MG63 (cell line): ENCODE measurements at regions not wholly inside any gene's neighbourhood (a gene's known extent, or its start where the extent isn't known, plus 50 kb on each side); places are given as distances from the start of the nearest gene placed in this dataset.
"Not testable (repeated sequence)": the region's sequence is repeated elsewhere in the genome, so short reads cannot be mapped to it uniquely, and the experiment has no call there.

ENCODE experiments used
- DNase-seq: peaks from one replicate; pipeline ENCODE4 v3.0.0-alpha.2; 2020
- H3K27me3 ChIP-seq: fragments of 250-450 bp; sonication (Bioruptor Pico); 2 replicates; pipeline ENCODE4 v1.5.1; 2020; ENCODE audit warnings: mild to moderate bottlenecking, moderate library complexity
- H3K36me3 ChIP-seq: fragments of 250-450 bp; sonication (Bioruptor Pico); 2 replicates; pipeline ENCODE4 v1.5.1; 2020; ENCODE audit warnings: mild to moderate bottlenecking, moderate library complexity
- H3K4me3 ChIP-seq: fragments of 250-450 bp; sonication (Bioruptor Pico); 2 replicates; pipeline ENCODE4 v1.5.1; 2020; ENCODE audit warnings: mild to moderate bottlenecking, moderate library complexity
- H3K9me3 ChIP-seq: fragments of 250-450 bp; sonication (Bioruptor Pico); 2 replicates; pipeline ENCODE4 v1.5.1; 2020; ENCODE audit warnings: mild to moderate bottlenecking, moderate library complexity

DNA sequence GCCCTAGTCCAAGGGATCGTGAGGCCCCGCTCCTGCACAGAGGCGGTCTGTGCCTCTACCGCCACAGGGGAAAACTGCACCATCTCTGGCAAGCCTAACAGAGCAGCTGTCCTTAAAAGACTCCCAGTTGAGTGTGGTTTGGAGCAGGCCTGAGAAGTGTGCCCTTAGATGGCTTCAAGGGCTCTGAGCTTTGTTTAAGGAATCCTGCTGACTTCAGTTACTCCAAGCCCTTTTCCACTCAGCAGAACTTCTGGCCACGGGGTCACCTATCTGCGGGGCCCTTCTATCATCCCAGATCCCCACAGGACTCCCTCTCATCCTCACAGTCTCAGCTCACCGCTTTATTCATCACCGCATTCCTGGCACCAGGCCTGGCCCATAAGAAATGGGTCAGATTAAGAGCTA lies 131.5 kb downstream of the CCDC74A start:
- DNase-seq, result no peak
- Histone ChIP-seq H3K27me3 (no peaks in the 10 kb centered on the region), H3K4me3 (no peak overlapping the region), H3K9me3 (no peaks in the 10 kb centered on the region), H3K36me3 (no peaks in the 10 kb centered on the region)

DNA sequence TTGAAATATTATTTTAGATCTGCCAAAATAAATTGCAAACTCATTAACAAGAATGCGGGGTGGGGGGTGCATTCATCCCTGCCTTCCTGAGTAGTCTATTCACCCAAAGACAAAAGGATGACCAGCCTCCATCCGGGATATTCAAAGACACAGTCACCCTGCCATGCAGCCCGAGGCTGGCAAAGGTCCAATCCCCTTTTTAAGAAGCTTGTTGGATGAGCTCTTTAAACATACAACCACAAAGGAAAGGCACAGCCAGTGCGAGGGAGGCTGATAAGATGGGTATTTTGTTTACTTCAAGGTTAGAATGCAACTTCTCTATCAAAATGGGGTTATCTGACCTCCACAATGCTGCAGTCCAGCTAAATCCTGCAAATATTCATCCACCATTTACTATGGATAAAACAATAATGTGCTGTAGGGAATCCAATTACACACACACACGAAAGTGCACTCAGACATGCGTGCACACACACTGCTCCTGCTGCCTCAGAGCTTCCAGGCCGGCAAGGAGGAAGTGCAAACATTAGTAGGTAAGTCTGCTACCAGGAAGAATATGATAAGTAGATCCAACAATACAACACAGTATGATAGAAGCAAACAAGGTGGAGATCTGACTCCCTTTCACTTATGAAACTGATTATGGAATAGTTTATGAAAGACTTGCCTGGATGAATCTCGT lies 133.6 kb downstream of the CCDC74A start:
- not testable (repeated sequence) for H3K27me3 ChIP-seq, DNase-seq, H3K4me3 ChIP-seq, H3K9me3 ChIP-seq, H3K36me3 ChIP-seq

DNA sequence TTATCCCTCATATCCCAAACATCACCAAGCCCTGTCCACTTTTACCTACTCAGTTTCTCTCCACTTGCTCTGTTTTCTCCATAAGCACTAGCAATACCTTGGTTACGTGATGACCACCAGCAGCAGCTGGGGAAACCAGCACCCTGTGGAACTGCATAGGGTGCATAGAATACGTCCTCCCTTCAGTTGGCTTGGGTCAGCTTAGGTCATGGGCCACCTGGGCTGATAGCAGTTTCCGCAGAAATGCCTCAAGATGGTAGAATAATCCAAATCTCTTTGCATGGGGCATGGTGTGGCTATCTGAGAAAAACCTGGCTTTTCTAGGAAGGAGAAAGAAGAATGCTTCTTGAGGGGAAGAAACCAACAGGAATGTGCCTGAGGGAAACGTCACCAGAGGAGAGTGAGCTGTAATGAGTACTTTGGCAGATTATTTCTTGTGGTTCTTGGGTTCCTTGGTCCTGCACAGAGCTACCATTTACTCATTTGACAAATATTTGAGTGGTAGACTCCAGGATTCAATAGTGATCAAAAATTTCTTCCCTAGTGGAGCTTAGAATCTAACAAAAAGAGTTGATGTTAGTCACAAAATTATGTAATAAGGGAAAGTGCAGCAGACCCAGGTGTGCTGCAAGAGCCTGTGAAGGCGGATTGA lies 134.3 kb downstream of the CCDC74A start:
- not testable (repeated sequence) for DNase-seq, H3K9me3 ChIP-seq, H3K36me3 ChIP-seq, H3K4me3 ChIP-seq, H3K27me3 ChIP-seq

DNA sequence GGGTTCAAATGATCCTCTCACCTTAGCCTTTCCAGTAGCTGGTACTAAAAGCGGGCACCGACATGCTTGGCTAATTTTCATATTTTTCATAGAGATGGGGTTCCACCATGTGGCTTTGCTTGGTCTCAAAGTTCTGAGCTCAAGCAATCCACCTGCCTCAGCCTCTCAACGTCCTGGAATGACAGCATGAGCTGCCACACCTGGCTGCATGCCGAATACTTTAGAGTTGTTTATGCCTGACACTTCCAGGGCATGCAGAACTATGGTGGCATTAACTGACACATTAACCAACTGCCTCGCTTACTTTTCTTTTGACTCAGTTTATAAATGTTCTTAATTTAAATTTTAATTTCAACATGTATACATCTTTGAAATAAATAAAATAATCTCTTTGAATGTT lies 135.8 kb downstream of the CCDC74A start:
- H3K9me3 ChIP-seq, result not testable (repeated sequence)

DNA sequence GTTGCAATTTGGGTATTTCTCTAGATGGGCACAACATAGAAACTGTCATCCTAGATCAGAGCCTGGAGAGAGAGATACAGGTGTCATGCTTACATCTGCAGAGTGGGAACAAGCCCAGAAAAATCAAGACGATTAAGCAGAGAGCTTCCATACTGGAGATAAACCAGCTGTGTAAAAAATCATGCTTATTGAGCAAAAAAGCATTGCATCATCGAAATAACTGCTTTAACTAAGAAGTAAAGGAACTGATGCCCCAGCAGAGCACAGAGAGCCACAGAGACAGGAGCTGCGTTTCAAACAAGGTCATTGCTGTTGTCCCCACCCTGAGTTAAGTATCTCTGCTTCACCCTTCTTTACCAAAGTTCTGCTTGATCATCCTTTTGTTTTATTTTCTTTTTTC lies 138.0 kb downstream of the CCDC74A start:
- H3K36me3 ChIP-seq, H3K4me3 ChIP-seq, DNase-seq, H3K9me3 ChIP-seq, H3K27me3 ChIP-seq: not testable (repeated sequence)

More for the DNA sequence above, 135.8 kb downstream of the CCDC74A start:
- H3K27me3 ChIP-seq, H3K36me3 ChIP-seq, DNase-seq, H3K4me3 ChIP-seq: not testable (repeated sequence)

DNA sequence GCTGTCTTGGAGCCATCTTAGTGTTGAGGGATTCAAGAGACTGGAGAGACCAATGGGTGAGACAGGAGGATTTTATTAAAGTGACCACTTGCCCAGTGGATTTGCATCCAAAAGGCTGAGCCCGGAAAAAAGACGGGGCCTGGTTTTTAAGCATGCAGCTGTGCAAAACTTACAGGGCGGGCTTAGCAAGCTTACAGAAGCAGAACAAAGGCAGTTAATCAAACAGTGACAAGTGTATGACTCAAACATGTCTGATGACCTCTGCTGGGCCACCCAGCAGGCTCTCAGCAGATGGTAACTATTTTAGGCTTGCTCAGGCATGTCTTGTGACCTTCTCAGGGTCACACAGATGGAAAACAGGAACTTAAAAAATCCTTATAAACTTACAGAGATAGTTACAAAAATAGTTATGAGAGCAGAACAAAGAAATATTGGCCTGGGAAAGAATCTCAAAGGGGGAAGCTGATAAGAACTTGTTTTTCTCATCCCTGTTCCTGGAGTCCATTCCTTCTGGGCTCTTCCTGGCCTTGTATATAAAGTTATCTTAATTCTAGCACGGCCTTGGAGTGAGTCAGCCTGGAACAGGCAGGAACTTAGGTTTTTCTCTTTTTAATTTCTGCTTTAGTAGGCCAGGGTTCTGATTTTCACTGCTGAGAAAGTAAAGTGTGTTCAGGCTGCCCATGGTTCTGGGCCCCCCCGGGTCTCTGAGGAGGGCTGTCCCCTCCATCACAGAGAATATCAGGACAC lies 141.3 kb downstream of the CCDC74A start:
- H3K4me3 ChIP-seq, H3K27me3 ChIP-seq, H3K9me3 ChIP-seq, H3K36me3 ChIP-seq: not testable (repeated sequence)
- DNase-seq, result peak; percentile 53

DNA sequence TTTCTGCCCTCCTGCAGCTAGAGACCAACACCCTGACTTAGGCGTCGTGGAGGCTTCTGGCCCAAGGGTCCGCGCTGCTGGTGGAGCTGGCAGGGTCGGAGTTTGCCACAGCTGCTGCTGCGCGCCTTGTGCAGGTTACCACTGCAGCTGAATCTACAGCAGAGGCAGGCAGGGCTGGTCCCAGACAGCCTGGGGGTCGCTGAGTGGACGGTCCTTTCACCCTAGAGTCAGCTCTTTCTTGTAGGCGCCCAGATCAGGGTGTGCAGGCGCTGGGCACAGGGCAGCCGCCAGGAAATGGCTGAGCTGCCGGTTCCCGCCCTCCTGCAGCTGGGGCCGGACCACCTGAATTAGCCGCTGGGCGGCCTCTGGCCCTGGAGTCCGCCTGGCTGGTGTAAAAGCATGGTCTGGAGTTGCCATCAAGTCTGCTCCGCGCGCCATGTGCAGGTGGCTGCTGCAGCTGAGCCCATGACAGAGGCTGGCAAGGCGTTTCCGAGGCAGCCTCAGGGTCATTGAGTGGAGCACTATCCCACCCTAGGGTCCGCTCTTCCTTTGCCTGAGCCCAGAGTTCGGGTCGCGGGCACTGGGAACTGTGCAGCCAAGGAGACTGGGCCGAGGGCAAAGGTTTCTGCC lies 144.3 kb downstream of the CCDC74A start:
- not testable (repeated sequence) for H3K4me3 ChIP-seq, DNase-seq, H3K36me3 ChIP-seq, H3K9me3 ChIP-seq, H3K27me3 ChIP-seq

DNA sequence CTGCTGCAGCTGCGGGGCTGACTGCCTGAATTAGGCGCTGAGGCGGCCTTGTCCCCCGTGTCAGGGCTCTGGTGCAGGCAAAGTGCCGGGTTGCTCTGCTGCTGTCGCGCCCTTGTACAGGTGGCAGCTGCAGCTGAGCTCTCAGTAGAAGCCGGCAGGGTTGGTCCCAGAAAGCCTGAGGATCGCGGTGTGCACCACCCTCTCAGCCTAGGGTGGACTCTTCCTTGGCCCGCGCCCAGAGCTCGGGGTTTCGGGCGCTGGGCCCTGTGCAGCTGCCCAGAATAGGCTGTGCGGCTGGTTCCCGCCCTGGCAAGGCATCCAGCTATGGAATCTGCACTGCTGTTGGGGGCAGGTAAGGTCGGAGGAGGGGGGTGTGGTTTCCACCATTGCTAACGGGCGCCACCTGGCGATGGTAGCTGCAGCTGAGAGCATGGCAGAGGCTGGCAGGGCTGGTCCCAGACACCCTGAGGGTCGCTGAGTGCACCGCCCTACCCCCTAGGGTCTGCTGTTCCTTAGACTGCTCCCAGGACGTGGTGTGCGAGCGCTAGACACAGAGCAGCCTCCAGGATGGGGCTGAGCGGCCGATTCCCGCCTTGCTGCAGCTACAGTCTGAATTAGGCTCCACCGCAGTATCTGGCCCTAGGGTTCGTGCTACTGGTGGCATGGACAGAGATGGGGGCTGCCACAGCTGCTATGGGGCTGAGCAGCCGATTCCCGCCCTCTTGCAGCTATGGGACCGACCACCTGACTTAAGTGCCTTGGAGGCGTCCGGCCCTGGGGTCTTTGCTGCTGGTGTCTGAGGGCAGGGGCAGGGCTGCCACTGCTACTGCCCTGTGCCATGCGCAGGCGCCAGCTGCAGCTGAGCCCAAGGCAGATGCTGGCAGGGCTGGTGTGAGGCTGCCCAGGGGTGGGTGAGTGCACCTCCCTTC lies 145.0 kb downstream of the CCDC74A start:
- peak; percentile 65 for DNase-seq
- not testable (repeated sequence) for H3K36me3 ChIP-seq, H3K4me3 ChIP-seq, H3K27me3 ChIP-seq, H3K9me3 ChIP-seq

DNA sequence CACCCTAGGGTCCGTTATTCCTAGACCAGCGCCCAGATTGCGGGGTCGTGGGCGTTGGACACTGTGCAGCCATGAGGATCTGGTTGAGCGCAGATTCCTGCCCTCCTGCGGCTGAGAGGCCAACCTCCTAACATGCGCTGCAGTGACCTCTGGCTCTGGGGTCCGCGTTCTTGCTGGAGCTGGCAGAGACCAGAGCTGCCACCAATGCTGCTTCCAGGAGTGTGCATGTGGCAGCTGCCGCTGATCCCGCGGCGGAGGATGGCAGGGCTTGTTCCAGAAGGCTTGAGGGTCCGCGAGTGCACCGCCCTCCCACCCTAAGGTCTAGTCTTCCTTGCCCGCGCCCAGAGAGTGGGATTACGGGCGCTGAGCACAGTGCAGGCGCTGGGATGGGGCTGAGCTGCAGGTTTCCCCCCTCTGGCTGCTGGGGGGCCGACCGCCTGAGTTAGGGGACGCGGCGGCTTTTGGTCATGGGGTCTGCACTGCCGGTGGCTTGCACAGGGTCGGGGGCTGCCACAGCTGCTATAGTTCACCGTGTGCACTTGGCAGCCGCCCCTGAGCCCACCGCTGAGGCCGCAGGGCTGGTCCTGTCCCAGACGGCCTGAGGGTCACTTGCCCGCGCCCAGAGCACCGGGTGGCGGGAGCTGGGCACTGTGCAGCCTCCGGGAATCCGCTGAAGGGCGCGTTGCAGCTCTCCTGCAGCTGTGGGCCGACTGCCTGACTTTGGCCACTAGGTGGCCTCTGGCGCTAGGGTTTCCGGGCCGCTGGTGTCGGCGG lies 145.9 kb downstream of the CCDC74A start:
- peak; percentile 78 for DNase-seq
- Histone ChIP-seq H3K4me3 (no peak overlapping the region), H3K36me3 (no peaks in the 10 kb centered on the region), H3K9me3 (0 out of 2 replicates have a peak, but pooled peaks cover under 1% of the 10 kb centered on the region), H3K27me3 (no peaks in the 10 kb centered on the region; the same call in 1 of the 2 replicates)

DNA sequence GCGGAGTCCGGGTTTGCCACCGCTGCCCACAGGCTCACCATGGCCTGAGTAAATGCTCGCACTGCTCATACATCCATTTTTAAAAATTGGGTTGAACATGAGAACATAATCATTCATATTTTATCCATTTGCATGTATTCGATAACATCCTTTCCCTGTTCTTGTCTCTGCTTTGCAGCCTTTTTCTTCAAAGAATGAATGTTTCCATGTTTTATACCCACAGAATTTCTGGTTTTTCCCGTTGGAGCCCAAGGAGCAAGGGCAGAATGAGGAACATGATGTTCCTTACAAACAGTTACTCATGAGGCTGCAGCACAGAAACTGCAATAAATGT lies 146.5 kb downstream of the CCDC74A start:
- no peaks in the 10 kb centered on the region for H3K9me3 ChIP-seq
- H3K36me3 ChIP-seq, result no peaks in the 10 kb centered on the region
- no peak for DNase-seq
- no peak overlapping the region for H3K4me3 ChIP-seq
- H3K27me3 ChIP-seq, result no peaks in the 10 kb centered on the region; the same call in 1 of the 2 replicates

DNA sequence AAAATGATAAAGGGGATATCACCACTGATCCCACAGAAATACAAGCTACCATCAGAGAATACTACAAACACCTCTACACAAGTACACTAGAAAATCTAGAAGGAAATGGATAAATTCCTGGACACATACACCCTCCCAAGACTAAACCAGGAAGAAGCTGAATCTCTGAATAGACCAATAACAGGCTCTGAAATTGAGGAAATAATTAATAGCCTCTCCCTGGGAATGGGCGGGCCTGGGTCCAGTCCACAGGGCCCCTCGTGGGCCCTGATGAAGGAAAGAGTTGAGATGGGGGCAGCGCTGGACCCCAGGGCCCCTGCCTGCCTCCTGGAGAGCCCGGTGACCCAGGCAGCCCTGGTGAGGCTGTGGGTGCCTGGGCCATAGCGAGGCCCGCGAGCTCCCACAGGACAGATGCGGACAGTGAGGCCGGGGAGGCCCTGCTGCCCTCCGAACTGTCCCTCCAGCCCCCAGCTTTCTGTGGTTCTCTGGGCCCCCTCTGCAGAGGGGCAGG lies 154.0 kb downstream of the CCDC74A start:
- not testable (repeated sequence) for H3K9me3 ChIP-seq, H3K27me3 ChIP-seq, DNase-seq, H3K36me3 ChIP-seq, H3K4me3 ChIP-seq

DNA sequence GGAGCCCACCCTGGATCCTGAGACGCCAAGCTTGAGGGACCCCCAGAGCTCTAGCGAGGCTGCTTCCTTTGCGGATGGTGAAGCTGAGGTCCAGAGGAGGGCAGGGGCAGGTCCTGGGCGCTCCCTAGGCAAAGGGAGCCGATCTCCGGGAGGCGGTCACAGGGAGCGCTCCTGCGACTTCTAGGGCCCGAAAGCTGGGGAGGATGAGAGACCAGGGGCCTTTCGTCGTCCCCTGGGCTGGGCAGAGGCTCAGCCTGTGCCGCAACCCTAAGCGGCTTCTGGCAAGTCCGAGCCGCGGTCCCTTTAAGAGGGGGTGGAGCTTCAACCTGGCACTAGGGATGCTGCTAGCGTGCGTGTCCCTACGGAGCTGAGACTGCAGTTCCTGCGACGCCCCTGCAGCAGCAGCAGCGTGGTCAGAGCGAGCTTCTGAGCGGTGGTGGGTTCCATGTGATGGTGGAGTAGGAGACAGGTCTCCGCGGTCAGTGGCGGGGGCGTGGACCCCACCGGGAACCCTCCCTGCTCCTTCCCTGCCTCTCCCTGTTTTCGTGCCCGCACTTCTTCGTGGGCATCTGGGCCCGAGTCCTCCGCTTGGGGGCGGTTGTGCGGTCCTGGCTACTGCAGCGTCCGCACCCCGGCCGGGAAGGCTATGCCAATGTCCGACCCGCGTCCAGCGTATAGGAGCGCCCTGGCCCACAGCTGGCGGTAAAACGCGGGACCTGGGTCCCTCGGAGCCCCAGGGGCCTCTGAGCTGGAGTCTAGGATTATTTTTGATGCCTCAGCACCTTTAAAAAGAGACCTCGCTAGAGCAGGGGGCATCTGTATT lies 154.6 kb downstream of the CCDC74A start:
- peaks cover 7% of the 10 kb centered on the region for H3K36me3 ChIP-seq
- H3K27me3 ChIP-seq, result no peaks in the 10 kb centered on the region
- peak; percentile 84 for DNase-seq
- no peaks in the 10 kb centered on the region for H3K9me3 ChIP-seq
- peak overlapping the region; percentile 63 for H3K4me3 ChIP-seq

DNA sequence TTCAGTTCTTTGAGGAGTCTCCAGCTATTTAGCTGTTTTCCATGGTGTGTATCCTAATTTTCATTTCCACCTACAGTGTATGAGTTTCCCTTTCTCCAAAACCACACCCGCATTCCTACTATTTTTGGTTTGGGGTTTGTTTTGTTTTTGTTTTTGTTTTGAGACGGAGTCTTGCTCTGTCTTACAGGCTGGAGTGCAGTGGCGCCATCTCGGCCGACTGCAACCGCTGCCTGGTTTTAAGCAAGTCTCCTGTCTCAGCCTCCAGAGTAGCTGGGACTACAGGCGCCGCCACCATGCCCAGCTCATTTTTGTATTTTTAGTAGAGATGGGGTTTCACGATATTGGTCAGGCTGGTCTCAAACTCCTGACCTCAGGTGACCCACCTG lies 155.2 kb downstream of the CCDC74A start:
- not testable (repeated sequence) for H3K27me3 ChIP-seq, H3K9me3 ChIP-seq, H3K36me3 ChIP-seq
- H3K4me3 ChIP-seq, result peak overlapping the region; percentile 63
- DNase-seq, result peak; percentile 48

DNA sequence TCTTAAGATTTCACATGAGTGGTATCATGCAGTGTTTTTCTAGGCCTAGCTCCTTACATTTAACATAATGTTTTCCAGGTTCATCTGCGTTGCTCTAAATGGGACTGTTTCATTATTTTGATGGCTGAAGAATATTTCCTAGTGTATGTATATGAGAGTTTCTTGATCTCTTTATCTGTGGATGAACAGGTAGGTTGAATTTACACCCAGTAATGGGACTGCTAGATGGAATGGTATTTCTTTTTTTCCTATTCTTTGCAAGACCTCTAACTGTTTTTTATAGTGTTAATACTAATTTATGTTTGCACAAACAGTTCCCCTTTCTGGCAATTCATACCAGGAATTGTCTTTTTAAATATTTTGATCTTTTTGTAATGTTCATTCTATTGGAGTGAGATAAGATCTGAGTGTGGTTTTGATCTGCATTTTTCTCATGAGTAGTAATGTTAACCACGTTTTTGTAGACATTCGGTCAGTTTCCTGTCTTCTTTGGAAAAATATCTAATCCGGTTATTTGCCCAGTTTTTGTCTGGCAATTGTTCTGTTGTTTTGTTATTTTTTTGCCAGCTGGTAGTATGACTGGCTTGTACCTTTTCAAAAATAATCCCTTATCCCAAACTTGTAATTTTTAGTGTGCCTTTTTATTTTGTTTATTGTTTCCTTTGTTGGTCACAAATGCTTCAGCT lies 157.1 kb downstream of the CCDC74A start:
- not testable (repeated sequence) for H3K9me3 ChIP-seq, DNase-seq, H3K27me3 ChIP-seq, H3K4me3 ChIP-seq
- H3K36me3 ChIP-seq, result peaks cover 11% of the 10 kb centered on the region
